ENCODE measurements at regions not wholly inside any gene's neighbourhood (a gene's known extent, or its start where the extent isn't known, plus 50 kb on each side); places are given as distances from the start of the nearest gene placed in this dataset.
"Not testable (repeated sequence)": the region's sequence is repeated elsewhere in the genome, so short reads cannot be mapped to it uniquely, and the experiment has no call there.

DNA sequence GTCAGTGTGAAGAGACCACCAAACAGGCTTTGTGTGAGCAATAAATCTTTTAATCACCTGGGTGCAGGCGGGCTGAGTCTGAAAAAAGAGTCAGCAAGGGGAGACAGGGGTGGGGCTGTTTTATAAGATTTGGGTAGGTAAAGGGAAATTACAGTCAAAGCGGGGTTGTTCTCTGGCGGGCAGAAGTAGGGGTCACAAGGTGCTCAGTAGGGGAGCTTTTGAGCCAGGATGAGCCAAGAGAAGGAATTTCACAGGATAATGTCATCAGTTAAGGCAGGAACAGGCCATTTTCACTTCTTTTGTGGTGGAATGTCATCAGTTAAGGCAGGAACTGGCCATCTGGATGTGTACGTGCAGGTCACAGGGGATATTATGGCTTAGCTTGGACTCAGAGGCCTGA, 372.6 kb upstream of the MEX3C start:
- TF ChIP-seq, protein P1, sequence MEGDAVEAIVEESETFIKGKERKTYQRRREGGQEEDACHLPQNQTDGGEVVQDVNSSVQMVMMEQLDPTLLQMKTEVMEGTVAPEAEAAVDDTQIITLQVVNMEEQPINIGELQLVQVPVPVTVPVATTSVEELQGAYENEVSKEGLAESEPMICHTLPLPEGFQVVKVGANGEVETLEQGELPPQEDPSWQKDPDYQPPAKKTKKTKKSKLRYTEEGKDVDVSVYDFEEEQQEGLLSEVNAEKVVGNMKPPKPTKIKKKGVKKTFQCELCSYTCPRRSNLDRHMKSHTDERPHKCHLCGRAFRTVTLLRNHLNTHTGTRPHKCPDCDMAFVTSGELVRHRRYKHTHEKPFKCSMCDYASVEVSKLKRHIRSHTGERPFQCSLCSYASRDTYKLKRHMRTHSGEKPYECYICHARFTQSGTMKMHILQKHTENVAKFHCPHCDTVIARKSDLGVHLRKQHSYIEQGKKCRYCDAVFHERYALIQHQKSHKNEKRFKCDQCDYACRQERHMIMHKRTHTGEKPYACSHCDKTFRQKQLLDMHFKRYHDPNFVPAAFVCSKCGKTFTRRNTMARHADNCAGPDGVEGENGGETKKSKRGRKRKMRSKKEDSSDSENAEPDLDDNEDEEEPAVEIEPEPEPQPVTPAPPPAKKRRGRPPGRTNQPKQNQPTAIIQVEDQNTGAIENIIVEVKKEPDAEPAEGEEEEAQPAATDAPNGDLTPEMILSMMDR (IDR thresholded peaks at IDR 0.05), result not testable (repeated sequence)
- TF ChIP-seq POLR2AphosphoS5 (IDR thresholded peaks at IDR 0.05; ENCODE audit: insufficient read depth in 1 of 2, low read depth in 1 of 2), result not testable (repeated sequence)

All from vagina (tissue), 2 donors.